ENCODE measurements at regions not wholly inside any gene's neighbourhood (a gene's known extent, or its start where the extent isn't known, plus 50 kb on each side); places are given as distances from the start of the nearest gene placed in this dataset.
"Not testable (repeated sequence)": the region's sequence is repeated elsewhere in the genome, so short reads cannot be mapped to it uniquely, and the experiment has no call there.

GRCh38 chr11:98512938-98513337 is 507.8 kb upstream of the CNTN5 start:
- DNase-seq, result no peak

- DNase-seq, result no peak
These were observed 489.2 kb upstream of the CNTN5 start for GRCh38 chr11:98531576-98531975.

- no peak for DNase-seq
These were observed 484.7 kb upstream of the CNTN5 start for GRCh38 chr11:98536023-98536422.

- DNase-seq, result not testable (repeated sequence)
These were observed 482.4 kb upstream of the CNTN5 start for GRCh38 chr11:98538358-98538757.

GRCh38 chr11:98545544-98546175 is 475.1 kb upstream of the CNTN5 start:
- DNase-seq, result no peak

GRCh38 chr11:98549571-98549970 is 471.2 kb upstream of the CNTN5 start:
- no peak for DNase-seq

- no peak for DNase-seq
These were observed 460.8 kb upstream of the CNTN5 start for GRCh38 chr11:98559961-98560360.

- no peak for DNase-seq
These were observed 459.5 kb upstream of the CNTN5 start for GRCh38 chr11:98561252-98561651.

- no peak for DNase-seq
These were observed 458.8 kb upstream of the CNTN5 start for GRCh38 chr11:98561877-98562395.

GRCh38 chr11:98564233-98564632 is 456.5 kb upstream of the CNTN5 start:
- no peak for DNase-seq

- no peak for DNase-seq
These were observed 455.9 kb upstream of the CNTN5 start for GRCh38 chr11:98564881-98565280.

- no peak for DNase-seq
These were observed 455.4 kb upstream of the CNTN5 start for GRCh38 chr11:98565311-98565710.

GRCh38 chr11:98566978-98567377 is 453.8 kb upstream of the CNTN5 start:
- no peak for DNase-seq

- no peak for DNase-seq
These were observed 452.7 kb upstream of the CNTN5 start for GRCh38 chr11:98568013-98568412.

- no peak for DNase-seq
These were observed 447.8 kb upstream of the CNTN5 start for GRCh38 chr11:98572941-98573340.

GRCh38 chr11:98587884-98588283 is 432.9 kb upstream of the CNTN5 start:
- peak; percentile 2 for DNase-seq

GRCh38 chr11:98589967-98590366 is 430.8 kb upstream of the CNTN5 start:
- DNase-seq, result no peak

- DNase-seq, result no peak
These were observed 420.6 kb upstream of the CNTN5 start for GRCh38 chr11:98600103-98600502.

- DNase-seq, result no peak
These were observed 419.7 kb upstream of the CNTN5 start for GRCh38 chr11:98600786-98601773.

GRCh38 chr11:98616098-98616655 is 404.6 kb upstream of the CNTN5 start:
- DNase-seq, result no peak

GRCh38 chr11:98621767-98622166 is 399.0 kb upstream of the CNTN5 start:
- DNase-seq, result no peak

- no peak for DNase-seq
These were observed 395.2 kb upstream of the CNTN5 start for GRCh38 chr11:98625526-98625925.

GRCh38 chr11:98630736-98631135 is 390.0 kb upstream of the CNTN5 start:
- DNase-seq, result no peak

GRCh38 chr11:98657711-98658110 is 363.0 kb upstream of the CNTN5 start:
- DNase-seq, result no peak
